Adrenal gland (tissue), 9 donors: ENCODE measurements at regions not wholly inside any gene's neighbourhood (a gene's known extent, or its start where the extent isn't known, plus 50 kb on each side); places are given as distances from the start of the nearest gene placed in this dataset.

ENCODE experiments used
- DNase-seq, 7 donors: peaks; one replicate each; pipeline ENCODE4 v3.0.0-alpha.2; 2019 to 2020
- H3K27ac ChIP-seq, 5 donors: fragments of 200-600 bp; sonication (generic) in 4 of 5; 1 replicate in 3 of 5; 2 replicates in 2 of 5; pipeline versions ENCODE4 v1.5.1 to v1.8.0; 2016 to 2020; ENCODE audit warnings: mild to moderate bottlenecking in 1 of 5
- H3K27me3 ChIP-seq: fragments of 200-600 bp; 2 replicates; pipeline ENCODE4 v1.8.0; 2021
- H3K36me3 ChIP-seq, 2 donors: fragments of 200-600 bp; replicated peaks in 1 of 2; 1 replicate in 1 of 2; 2 replicates in 1 of 2; pipeline versions ENCODE4 v1.5.1 to v1.8.0; 2018 to 2022
- H3K4me1 ChIP-seq, 2 donors: fragments of 200-600 bp; replicated peaks in 1 of 2; 1 replicate in 1 of 2; 2 replicates in 1 of 2; pipeline versions ENCODE4 v1.5.1 to v1.8.0; 2018 to 2021
- H3K4me3 ChIP-seq, 4 donors: fragments of 200-600 bp; sonication (generic) in 3 of 4; one replicate each; pipeline ENCODE4 v1.5.1; 2016 to 2018
- H3K9me3 ChIP-seq, 3 donors: fragments of 200-600 bp; sonication (generic) in 1 of 3; replicated peaks in 1 of 3; 1 replicate in 2 of 3; 2 replicates in 1 of 3; pipeline versions ENCODE4 v1.5.1 to v1.8.0; 2016 to 2021
- POLR2A ChIP-seq, 2 donors: fragments of 450-650 bp; IDR thresholded peaks; one replicate each; pipeline ENCODE4 v1.6.1; 2017; ENCODE audit warnings: antibody characterized with exemption in 2 of 2, mild to moderate bottlenecking in 2 of 2, moderate library complexity in 1 of 2
- WGBS, 4 donors: extraction: QIAGEN DNeasy Blood & Tissue Kit in 2 of 4; methylation state at CpG; one replicate each; pipeline versions ENCODE4 v1.1.5 to v1.1.7; 2013 to 2017; 5-methylcytosine and 5-hydroxymethylcytosine counted together
- intact Hi-C, 2 donors: fragments of 100-400 bp; cut with DNase I; formaldehyde crosslinking; loops; one replicate each; pipeline versions ENCODE4 v1.14.1 to v1.15.0; 2022 to 2023
- TF ChIP-seq, protein P1 (sequence below), 6 experiments: fragments of 450-650 bp in 4 of 6; fragments of 200-600 bp in 2 of 6; sonication (generic) in 1 of 6; IDR thresholded peaks; 1 replicate in 5 of 6; 2 replicates in 1 of 6; pipeline versions ENCODE4 v1.5.1 to v1.8.0; 2016 to 2021; ENCODE audit warnings: antibody characterized with exemption in 6 of 6, mild to moderate bottlenecking in 2 of 6, moderate library complexity in 1 of 6
- donor health status: healthy with polysubstance abuse.
- donor health status: Bipolar disorder and iron deficiency.
- donor health status: DM: yes; HTN: yes; CAD: no.
- donor health status: DM: no; HTN: no; CAD: no.
- donor health status: DM: no; HTN: no; CAD: no.

DNA sequence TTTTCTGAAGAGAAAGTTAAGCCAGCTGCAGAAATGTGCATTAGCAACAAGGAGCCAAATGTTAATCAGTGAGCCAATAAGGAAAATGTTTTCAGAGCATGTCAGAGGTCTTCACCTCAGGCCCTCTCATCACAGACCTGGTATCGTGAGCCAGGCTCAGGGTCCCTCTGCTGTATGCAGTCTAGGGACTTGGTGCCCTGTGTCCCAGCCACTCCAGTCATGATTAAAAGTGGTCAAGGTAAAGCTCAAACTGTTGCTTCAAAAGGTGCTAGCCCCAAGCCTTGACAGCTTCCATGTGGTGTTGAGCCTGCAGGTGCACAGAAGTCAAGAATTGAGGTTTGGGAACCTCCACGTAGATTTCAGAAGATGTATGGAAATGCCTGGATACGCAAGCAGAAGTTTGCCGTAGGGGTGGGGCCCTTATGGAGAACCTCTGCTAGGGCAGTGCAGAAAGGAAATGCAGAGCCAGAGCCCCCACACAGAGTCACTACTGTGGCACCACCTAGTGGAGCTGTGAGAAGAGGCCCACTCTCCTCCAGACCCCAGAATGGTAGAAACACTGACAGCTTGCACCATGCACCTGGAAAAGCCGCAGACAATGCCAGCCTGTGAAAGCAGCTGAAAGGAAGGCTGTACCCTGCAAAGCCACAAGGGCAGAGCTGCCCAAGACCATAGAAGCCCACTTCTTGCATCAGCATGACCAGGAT, 1128.7 kb downstream of the AMY1C start:
- Histone ChIP-seq H3K27me3 (no peaks in the 10 kb centered on the region), H3K4me3 (no peak overlapping the region), H3K4me1 (no peaks in the 10 kb centered on the region), H3K27ac (no peak overlapping the region), H3K36me3 (no peaks in the 10 kb centered on the region), H3K9me3 (no peaks in the 10 kb centered on the region)
- 35 to 51% (median 43%) methylated on average over 4 to 5 of the region's 5 CpGs for WGBS, 4 donors
- no peak for DNase-seq
- no peak for TF ChIP-seq POLR2A (IDR thresholded peaks at IDR 0.05)
- TF ChIP-seq, protein P1, sequence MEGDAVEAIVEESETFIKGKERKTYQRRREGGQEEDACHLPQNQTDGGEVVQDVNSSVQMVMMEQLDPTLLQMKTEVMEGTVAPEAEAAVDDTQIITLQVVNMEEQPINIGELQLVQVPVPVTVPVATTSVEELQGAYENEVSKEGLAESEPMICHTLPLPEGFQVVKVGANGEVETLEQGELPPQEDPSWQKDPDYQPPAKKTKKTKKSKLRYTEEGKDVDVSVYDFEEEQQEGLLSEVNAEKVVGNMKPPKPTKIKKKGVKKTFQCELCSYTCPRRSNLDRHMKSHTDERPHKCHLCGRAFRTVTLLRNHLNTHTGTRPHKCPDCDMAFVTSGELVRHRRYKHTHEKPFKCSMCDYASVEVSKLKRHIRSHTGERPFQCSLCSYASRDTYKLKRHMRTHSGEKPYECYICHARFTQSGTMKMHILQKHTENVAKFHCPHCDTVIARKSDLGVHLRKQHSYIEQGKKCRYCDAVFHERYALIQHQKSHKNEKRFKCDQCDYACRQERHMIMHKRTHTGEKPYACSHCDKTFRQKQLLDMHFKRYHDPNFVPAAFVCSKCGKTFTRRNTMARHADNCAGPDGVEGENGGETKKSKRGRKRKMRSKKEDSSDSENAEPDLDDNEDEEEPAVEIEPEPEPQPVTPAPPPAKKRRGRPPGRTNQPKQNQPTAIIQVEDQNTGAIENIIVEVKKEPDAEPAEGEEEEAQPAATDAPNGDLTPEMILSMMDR (IDR thresholded peaks at IDR 0.05): no peak
- intact Hi-C loops: no loop called here

- DNase-seq: no peak
- 71 to 79% (median 73%) methylated on average over 2 of the region's 2 CpGs for WGBS, 4 donors
- Histone ChIP-seq H3K4me3 (no peak overlapping the region), H3K27me3 (no peaks in the 10 kb centered on the region), H3K27ac (no peak overlapping the region), H3K4me1 (no peaks in the 10 kb centered on the region), H3K36me3 (no peaks in the 10 kb centered on the region), H3K9me3 (no peaks in the 10 kb centered on the region)
- TF ChIP-seq, protein P1 (IDR thresholded peaks at IDR 0.05): no peak
- TF ChIP-seq POLR2A (IDR thresholded peaks at IDR 0.05): no peak
- intact Hi-C loops: no loop called here
Observed at GRCh38 chr1:104884939-104885338, 1135.2 kb downstream of the AMY1C start.

GRCh38 chr1:104905322-104905721, 1155.6 kb downstream of the AMY1C start:
- DNase-seq: no peak
- Histone ChIP-seq H3K4me3 (no peak overlapping the region), H3K36me3 (no peaks in the 10 kb centered on the region), H3K27me3 (no peaks in the 10 kb centered on the region), H3K9me3 (no peaks in the 10 kb centered on the region), H3K27ac (no peak overlapping the region), H3K4me1 (no peaks in the 10 kb centered on the region)
- WGBS, 4 donors: 68 to 76% (median 73%) methylated on average over 3 of the region's 3 CpGs
- intact Hi-C loops: no loop called here
- TF ChIP-seq POLR2A (IDR thresholded peaks at IDR 0.05): no peak
- TF ChIP-seq, protein P1 (IDR thresholded peaks at IDR 0.05): no peak

DNA sequence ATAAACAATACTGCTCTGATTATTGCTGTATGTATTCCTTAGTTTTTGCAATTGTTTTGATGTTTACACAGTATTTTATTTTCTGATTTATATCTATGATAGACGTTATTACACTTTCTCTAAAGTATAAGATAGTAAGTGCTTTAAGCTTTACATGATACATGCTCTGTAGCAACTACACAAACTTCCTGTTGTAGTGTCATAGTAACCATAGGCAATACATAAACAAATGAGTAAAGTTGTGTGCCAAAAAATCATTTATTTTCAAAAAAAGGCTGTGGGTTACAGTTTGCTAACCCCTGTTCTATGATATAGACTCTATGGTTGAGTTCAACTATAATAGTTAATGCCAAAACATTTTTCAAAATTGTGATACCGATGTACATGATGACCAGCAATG, 1156.4 kb downstream of the AMY1C start:
- H3K27ac ChIP-seq: no peak overlapping the region
- no peaks in the 10 kb centered on the region for H3K9me3 ChIP-seq
- DNase-seq: no peak
- no peaks in the 10 kb centered on the region for H3K36me3 ChIP-seq
- WGBS, 4 donors: 18 to 43% (median 36%) methylated on average over 2 of the region's 2 CpGs
- intact Hi-C loops: no loop called here
- no peak overlapping the region for H3K4me3 ChIP-seq
- no peaks in the 10 kb centered on the region for H3K4me1 ChIP-seq
- no peaks in the 10 kb centered on the region for H3K27me3 ChIP-seq
- TF ChIP-seq POLR2A (IDR thresholded peaks at IDR 0.05): no peak
- TF ChIP-seq, protein P1 (IDR thresholded peaks at IDR 0.05): no peak
